ENCODE measurements at regions not wholly inside any gene's neighbourhood (a gene's known extent, or its start where the extent isn't known, plus 50 kb on each side); places are given as distances from the start of the nearest gene placed in this dataset.

GRCh38 chr16:85283305-85284050 is 171.2 kb upstream of the CIBAR2 start:
- no peak for TF ChIP-seq EZH2 (IDR thresholded peaks at IDR 0.05; ENCODE audit: insufficient read depth, poor library complexity, severe bottlenecking)
- no peak for TF ChIP-seq EZH2phosphoT487 (IDR thresholded peaks at IDR 0.05; ENCODE audit: insufficient read depth, low read depth)
